HepG2 (cell line): ENCODE measurements at regions not wholly inside any gene's neighbourhood (a gene's known extent, or its start where the extent isn't known, plus 50 kb on each side); places are given as distances from the start of the nearest gene placed in this dataset.
"Not testable (repeated sequence)": the region's sequence is repeated elsewhere in the genome, so short reads cannot be mapped to it uniquely, and the experiment has no call there.

Source experiments
- ATAC-seq: fragments of 200-7000 bp; cut with Tn5 transposase; 3 replicates; pipeline ENCODE4 v1.9.1; 2020; ENCODE audit warnings: mild to moderate bottlenecking, moderate library complexity
- BruUV-seq: library from RNA; stranded (reverse); fragments of 400-500 nt; replicated peaks from 2 replicates; lab custom pipeline; 2021; lab: Mats Ljungman, UMichigan
- CTCF ChIA-PET: fragments of 300-600 bp; formaldehyde crosslinking; extraction: SDS; loops from one replicate; lab custom pipeline; 2021; ENCODE audit warnings: low total read pairs, inconsistent platforms, low intra/inter-chr PET ratio; lab: Yijun Ruan, JAX
- POLR2A ChIA-PET: fragments of 350-600 bp; sonication (Branson Sonifier 250); formaldehyde crosslinking; loops from one replicate; lab custom pipeline; 2020; ENCODE audit warnings: antibody characterized with exemption, inconsistent platforms; lab: Yijun Ruan, JAX
- DNase-seq: peaks from one replicate; pipeline ENCODE4 v3.0.0-alpha.2; 2015; ENCODE audit warnings: low spot score
- FAIRE-seq: peaks from 3 replicates; lab custom pipeline; 2011; peaks lifted over from hg19 to GRCh38; lab: Jason Lieb, UNC
- H2AFZ ChIP-seq: one replicate; pipeline ENCODE4 v1.6.1; 2011; ENCODE audit warnings: low read length, inconsistent platforms
- H3K27ac ChIP-seq: fragments of 300-600 bp; 3 replicates; pipeline ENCODE4 v1.8.0; 2011; ENCODE audit warnings: mixed run types, mild to moderate bottlenecking, mixed read lengths, low read length, inconsistent platforms; ENCODE audit not compliant: insufficient read depth; ENCODE audit errors: extremely low read length
- H3K27me3 ChIP-seq, 2 experiments: fragments of 200-600 bp in 1 of 2; 2 replicates in 1 of 2; 3 replicates in 1 of 2; pipeline versions ENCODE4 v1.6.0 to v1.8.0; 2011; ENCODE audit warnings: low read length in 2 of 2, mild to moderate bottlenecking in 2 of 2, moderate library complexity in 2 of 2, inconsistent platforms in 1 of 2; ENCODE audit not compliant: insufficient read depth in 2 of 2, control insufficient read depth in 1 of 2
- H3K36me3 ChIP-seq, 2 experiments: fragments of 200-600 bp in 1 of 2; replicated peaks in 1 of 2; 2 replicates in 1 of 2; 3 replicates in 1 of 2; pipeline versions ENCODE4 v1.5.1 to v1.8.0; 2011; ENCODE audit warnings: low read length in 2 of 2, inconsistent platforms in 1 of 2; ENCODE audit not compliant: insufficient read depth in 2 of 2, control insufficient read depth in 1 of 2
- H3K4me1 ChIP-seq: 2 replicates; pipeline ENCODE4 v1.5.1; 2012; ENCODE audit warnings: low read length, inconsistent platforms; ENCODE audit not compliant: insufficient read depth
- H3K4me2 ChIP-seq: 2 replicates; pipeline ENCODE4 v1.6.0; 2011; ENCODE audit warnings: low read depth, low read length, inconsistent platforms
- H3K4me3 ChIP-seq, 3 experiments: fragments of 200-600 bp in 1 of 3; sonication (generic), shearing (Covaris generic) in 1 of 3; replicated peaks in 1 of 3; 2 replicates each; pipeline ENCODE4 v1.5.1; 2011 to 2016; ENCODE audit warnings: low read length in 3 of 3, inconsistent platforms in 2 of 3, low read depth in 2 of 3, mild to moderate bottlenecking in 2 of 3, control low read depth in 1 of 3, mixed read lengths in 1 of 3; ENCODE audit not compliant: insufficient read depth in 1 of 3
- H3K79me2 ChIP-seq: one replicate; pipeline ENCODE4 v1.6.1; 2011; ENCODE audit warnings: low read length, inconsistent platforms; ENCODE audit not compliant: insufficient read depth
- H3K9ac ChIP-seq: 2 replicates; pipeline ENCODE4 v1.6.0; 2011; ENCODE audit warnings: mild to moderate bottlenecking, low read depth, low read length, inconsistent platforms; ENCODE audit not compliant: insufficient read depth
- H3K9me3 ChIP-seq: 2 replicates; pipeline ENCODE4 v1.5.1; 2012; ENCODE audit warnings: mild to moderate bottlenecking, low read length
- H4K20me1 ChIP-seq: 2 replicates; pipeline ENCODE4 v1.6.0; 2011; ENCODE audit warnings: inconsistent platforms, mild to moderate bottlenecking, low read length, moderate library complexity; ENCODE audit not compliant: insufficient read depth
- CTCF ChIP-seq: sonication (generic); formaldehyde crosslinking; IDR thresholded peaks from 2 replicates; pipeline ENCODE4 v1.5.0; 2020; ENCODE audit warnings: mild to moderate bottlenecking, missing genetic modification reagents, moderate library complexity
- STAG1 ChIP-seq: sonication (generic); formaldehyde crosslinking; IDR thresholded peaks from 2 replicates; pipeline ENCODE4 v1.4.0; 2020; ENCODE audit warnings: missing genetic modification reagents
- TGIF2 ChIP-seq: IDR thresholded peaks from 2 replicates; pipeline ENCODE4 v1.6.1; 2016; ENCODE audit warnings: control low read depth, missing compliant biosample characterization
- ZBTB42 ChIP-seq: sonication (generic); formaldehyde crosslinking; IDR thresholded peaks from 2 replicates; pipeline ENCODE4 v1.5.0; 2020; ENCODE audit warnings: mild to moderate bottlenecking, missing genetic modification reagents
- WGBS: methylation state at CpG from one replicate; pipeline ENCODE4 v1.1.6; 2017; ENCODE audit warnings: low lambda C conversion rate; 5-methylcytosine and 5-hydroxymethylcytosine counted together
- in situ Hi-C: cut with HindIII; loops from 2 replicates; pipeline ENCODE4 v1.10.0; 2017; ENCODE audit warnings: low pct_unique_long_range_greater_than_20kb; ENCODE audit not compliant: extremely low pct_ligation_motif_present
- intact Hi-C: fragments of 100-400 bp; cut with micrococcal nuclease; formaldehyde crosslinking; loops from one replicate; pipeline ENCODE4 v1.10.0; 2022; ENCODE audit not compliant: unreplicated experiment
- TF ChIP-seq, protein P1 (sequence below): sonication (generic); formaldehyde crosslinking; IDR thresholded peaks from 2 replicates; pipeline ENCODE4 v1.4.0; 2020; ENCODE audit warnings: missing genetic modification reagents

- TF ChIP-seq, protein P1, sequence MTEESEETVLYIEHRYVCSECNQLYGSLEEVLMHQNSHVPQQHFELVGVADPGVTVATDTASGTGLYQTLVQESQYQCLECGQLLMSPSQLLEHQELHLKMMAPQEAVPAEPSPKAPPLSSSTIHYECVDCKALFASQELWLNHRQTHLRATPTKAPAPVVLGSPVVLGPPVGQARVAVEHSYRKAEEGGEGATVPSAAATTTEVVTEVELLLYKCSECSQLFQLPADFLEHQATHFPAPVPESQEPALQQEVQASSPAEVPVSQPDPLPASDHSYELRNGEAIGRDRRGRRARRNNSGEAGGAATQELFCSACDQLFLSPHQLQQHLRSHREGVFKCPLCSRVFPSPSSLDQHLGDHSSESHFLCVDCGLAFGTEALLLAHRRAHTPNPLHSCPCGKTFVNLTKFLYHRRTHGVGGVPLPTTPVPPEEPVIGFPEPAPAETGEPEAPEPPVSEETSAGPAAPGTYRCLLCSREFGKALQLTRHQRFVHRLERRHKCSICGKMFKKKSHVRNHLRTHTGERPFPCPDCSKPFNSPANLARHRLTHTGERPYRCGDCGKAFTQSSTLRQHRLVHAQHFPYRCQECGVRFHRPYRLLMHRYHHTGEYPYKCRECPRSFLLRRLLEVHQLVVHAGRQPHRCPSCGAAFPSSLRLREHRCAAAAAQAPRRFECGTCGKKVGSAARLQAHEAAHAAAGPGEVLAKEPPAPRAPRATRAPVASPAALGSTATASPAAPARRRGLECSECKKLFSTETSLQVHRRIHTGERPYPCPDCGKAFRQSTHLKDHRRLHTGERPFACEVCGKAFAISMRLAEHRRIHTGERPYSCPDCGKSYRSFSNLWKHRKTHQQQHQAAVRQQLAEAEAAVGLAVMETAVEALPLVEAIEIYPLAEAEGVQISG (CRISPR knock-in tag) = no peak
- TF ChIP-seq ZBTB42 (CRISPR knock-in tag) (no peak), TGIF2 (no peak)
Measured at GRCh38 chr1:147099192-147099591, 73.1 kb downstream of the PRKAB2 start (continued).

GRCh38 chr1:147098338-147098973 is 73.8 kb downstream of the PRKAB2 start:
- intact Hi-C loops, H3K9ac ChIP-seq, ATAC-seq, H3K4me3 ChIP-seq, H3K9me3 ChIP-seq, H4K20me1 ChIP-seq, H2AFZ ChIP-seq, H3K79me2 ChIP-seq, CTCF ChIA-PET, H3K4me2 ChIP-seq, in situ Hi-C loops, H3K4me1 ChIP-seq, FAIRE-seq, BruUV-seq, H3K36me3 ChIP-seq, H3K27ac ChIP-seq, POLR2A ChIA-PET: not testable (repeated sequence)
- TF ChIP-seq CTCF (CRISPR knock-in tag) (peak; percentile 61), STAG1 (peak; percentile 64)
- H3K27me3 ChIP-seq = peaks cover 0 to 14% of the 10 kb centered on the region in 2 experiments; a peak in 3 of 5 replicates
- 33% methylated on average over 9 of the region's 11 CpGs for WGBS
- peak; percentile 6 for DNase-seq
